A673 (cell line): ENCODE measurements at regions not wholly inside any gene's neighbourhood (a gene's known extent, or its start where the extent isn't known, plus 50 kb on each side); places are given as distances from the start of the nearest gene placed in this dataset.

Source experiments
- BruUV-seq: library from RNA; stranded (reverse); fragments of 400-500 nt; replicated peaks from 2 replicates; lab custom pipeline; 2021; lab: Mats Ljungman, UMichigan
- CTCF ChIA-PET: fragments of 300-600 bp; sonication (Branson Sonifier 250); formaldehyde crosslinking; loops from one replicate; lab custom pipeline; 2022; ENCODE audit warnings: antibody characterized with exemption; lab: Charles Lee
- POLR2A ChIA-PET: fragments of 300-600 bp; sonication (Branson Sonifier 250); formaldehyde crosslinking; loops from one replicate; lab custom pipeline; 2022; ENCODE audit warnings: antibody characterized with exemption; ENCODE audit not compliant: low non-redundant PET; lab: Charles Lee
- DNase-seq: peaks from one replicate; pipeline ENCODE4 v3.0.0-alpha.2; 2015; ENCODE audit warnings: low spot score
- H3K27ac ChIP-seq: fragments of 200-600 bp; sonication (generic); 2 replicates; pipeline ENCODE4 v1.5.1; 2016; ENCODE audit warnings: mixed run types, low read depth, mild to moderate bottlenecking, mixed read lengths, antibody characterized with exemption, low read length; ENCODE audit not compliant: poor library complexity, severe bottlenecking
- H3K27me3 ChIP-seq: fragments of 200-600 bp; sonication (generic); replicated peaks from 2 replicates; pipeline ENCODE4 v1.6.1; 2017; ENCODE audit warnings: mixed run types, low read depth, mild to moderate bottlenecking, mixed read lengths, antibody characterized with exemption, low read length; ENCODE audit not compliant: insufficient read depth, poor library complexity
- H3K36me3 ChIP-seq: fragments of 200-600 bp; sonication (generic); 2 replicates; pipeline ENCODE4 v1.6.1; 2016; ENCODE audit warnings: mixed run types, mild to moderate bottlenecking, mixed read lengths, antibody characterized with exemption, low read length; ENCODE audit not compliant: insufficient read depth, poor library complexity, severe bottlenecking
- H3K4me1 ChIP-seq: fragments of 200-600 bp; sonication (generic); 2 replicates; pipeline ENCODE4 v1.6.1; 2017; ENCODE audit warnings: mixed run types, mild to moderate bottlenecking, mixed read lengths, antibody characterized with exemption, low read length; ENCODE audit not compliant: insufficient read depth, poor library complexity, severe bottlenecking
- H3K4me3 ChIP-seq: fragments of 200-600 bp; sonication (generic); 2 replicates; pipeline ENCODE4 v1.5.1; 2016; ENCODE audit warnings: low read depth, mixed run types, mild to moderate bottlenecking, mixed read lengths, low read length; ENCODE audit not compliant: poor library complexity, severe bottlenecking
- H3K9me3 ChIP-seq: fragments of 200-600 bp; sonication (generic); 2 replicates; pipeline ENCODE4 v1.6.1; 2016; ENCODE audit warnings: mixed run types, low read depth, mild to moderate bottlenecking, mixed read lengths, antibody characterized with exemption, low read length; ENCODE audit not compliant: poor library complexity, severe bottlenecking
- EZH2 ChIP-seq: fragments of 200-600 bp; sonication (generic); IDR thresholded peaks from 2 replicates; pipeline ENCODE4 v1.6.1; 2017; ENCODE audit warnings: borderline replicate concordance, low read depth, mild to moderate bottlenecking, mixed read lengths, antibody characterized with exemption, low read length; ENCODE audit not compliant: poor library complexity, severe bottlenecking
- intact Hi-C: fragments of 100-400 bp; cut with micrococcal nuclease; formaldehyde crosslinking; loops from one replicate; pipeline ENCODE4 v1.10.0; 2022; ENCODE audit not compliant: unreplicated experiment
- TF ChIP-seq, protein P1 (sequence below): fragments of 300-800, 200-600 bp; sonication (generic); conservative IDR thresholded peaks from 2 replicates; pipeline ENCODE4 v1.5.1; 2017; ENCODE audit warnings: low read depth, mild to moderate bottlenecking, antibody characterized with exemption, low read length, moderate library complexity, mixed read lengths

DNA sequence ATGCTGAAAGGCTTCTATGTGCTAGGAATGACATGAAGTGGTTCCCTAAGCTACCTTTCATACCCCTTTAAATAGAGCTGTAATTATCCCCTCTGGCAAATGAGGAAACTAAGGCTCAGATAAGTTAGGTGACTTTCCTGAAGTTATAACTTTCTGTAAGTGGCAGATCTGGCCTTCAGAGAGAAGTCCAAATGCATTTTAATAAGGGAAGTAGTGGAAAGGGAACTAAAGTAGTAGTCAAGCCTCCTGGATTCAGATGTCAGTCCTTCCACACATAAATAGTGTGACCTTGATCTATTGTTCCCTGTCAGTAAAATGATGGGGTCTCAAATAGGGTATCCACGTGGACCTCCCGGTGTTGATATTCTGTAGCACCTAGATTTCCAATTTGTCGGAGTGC is 277.7 kb downstream of the EDEM1 start:
- Histone ChIP-seq H3K36me3 (no peaks in the 10 kb centered on the region), H3K9me3 (no peaks in the 10 kb centered on the region), H3K4me3 (no peak overlapping the region), H3K27ac (no peak overlapping the region), H3K27me3 (peaks cover 7% of the 10 kb centered on the region), H3K4me1 (no peaks in the 10 kb centered on the region)
- CTCF ChIA-PET, result no interaction called here
- BruUV-seq, result no TSS peak
- POLR2A ChIA-PET, result no interaction called here
- DNase-seq, result no peak
- no peak for TF ChIP-seq EZH2
- TF ChIP-seq, protein P1, sequence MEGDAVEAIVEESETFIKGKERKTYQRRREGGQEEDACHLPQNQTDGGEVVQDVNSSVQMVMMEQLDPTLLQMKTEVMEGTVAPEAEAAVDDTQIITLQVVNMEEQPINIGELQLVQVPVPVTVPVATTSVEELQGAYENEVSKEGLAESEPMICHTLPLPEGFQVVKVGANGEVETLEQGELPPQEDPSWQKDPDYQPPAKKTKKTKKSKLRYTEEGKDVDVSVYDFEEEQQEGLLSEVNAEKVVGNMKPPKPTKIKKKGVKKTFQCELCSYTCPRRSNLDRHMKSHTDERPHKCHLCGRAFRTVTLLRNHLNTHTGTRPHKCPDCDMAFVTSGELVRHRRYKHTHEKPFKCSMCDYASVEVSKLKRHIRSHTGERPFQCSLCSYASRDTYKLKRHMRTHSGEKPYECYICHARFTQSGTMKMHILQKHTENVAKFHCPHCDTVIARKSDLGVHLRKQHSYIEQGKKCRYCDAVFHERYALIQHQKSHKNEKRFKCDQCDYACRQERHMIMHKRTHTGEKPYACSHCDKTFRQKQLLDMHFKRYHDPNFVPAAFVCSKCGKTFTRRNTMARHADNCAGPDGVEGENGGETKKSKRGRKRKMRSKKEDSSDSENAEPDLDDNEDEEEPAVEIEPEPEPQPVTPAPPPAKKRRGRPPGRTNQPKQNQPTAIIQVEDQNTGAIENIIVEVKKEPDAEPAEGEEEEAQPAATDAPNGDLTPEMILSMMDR, result no peak
- intact Hi-C loops, result no loop called here

GRCh38 chr3:5466065-5466464 is 278.6 kb downstream of the EDEM1 start:
- H3K27ac ChIP-seq, result no peak overlapping the region
- H3K36me3 ChIP-seq, result no peaks in the 10 kb centered on the region
- intact Hi-C loops, result no loop called here
- H3K9me3 ChIP-seq, result no peaks in the 10 kb centered on the region
- no peak for TF ChIP-seq EZH2
- TF ChIP-seq, protein P1, result no peak
- no peak for DNase-seq
- POLR2A ChIA-PET, result no interaction called here
- H3K4me1 ChIP-seq, result no peaks in the 10 kb centered on the region
- H3K4me3 ChIP-seq, result no peak overlapping the region
- H3K27me3 ChIP-seq, result peaks cover 7% of the 10 kb centered on the region
- no TSS peak for BruUV-seq
- CTCF ChIA-PET, result no interaction called here

DNA sequence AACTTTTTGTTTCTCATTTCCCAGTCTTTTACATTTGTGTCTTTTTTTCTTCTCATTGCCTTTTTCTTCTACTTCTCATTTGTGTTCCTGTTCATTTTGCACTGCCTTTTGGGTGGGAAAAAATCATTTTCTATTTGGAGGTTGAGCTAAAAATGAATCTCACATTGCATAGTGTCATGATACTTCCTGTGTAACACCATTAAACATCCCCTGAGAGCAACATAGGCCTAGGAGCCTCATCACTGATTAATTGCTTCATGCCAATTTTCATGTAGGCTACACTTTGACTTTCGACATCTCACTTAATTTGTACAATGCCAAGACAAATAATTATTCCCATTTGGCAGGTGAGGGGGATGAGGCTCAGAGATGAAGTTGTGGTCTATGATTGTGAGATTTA is 279.2 kb downstream of the EDEM1 start:
- Histone ChIP-seq H3K4me1 (no peaks in the 10 kb centered on the region), H3K36me3 (no peaks in the 10 kb centered on the region), H3K9me3 (no peaks in the 10 kb centered on the region), H3K4me3 (no peak overlapping the region), H3K27me3 (peaks cover 7% of the 10 kb centered on the region), H3K27ac (no peak overlapping the region)
- TF ChIP-seq, protein P1, result no peak
- TF ChIP-seq EZH2, result no peak
- intact Hi-C loops, result no loop called here
- CTCF ChIA-PET, result no interaction called here
- BruUV-seq, result no TSS peak
- POLR2A ChIA-PET, result no interaction called here
- no peak for DNase-seq
